ENCODE measurements at regions not wholly inside any gene's neighbourhood (a gene's known extent, or its start where the extent isn't known, plus 50 kb on each side); places are given as distances from the start of the nearest gene placed in this dataset.

GRCh38 chr12:84075991-84076390 is 836.6 kb downstream of the SLC6A15 start:
- Histone ChIP-seq H3K9me3 (ENCODE audit: control insufficient read depth in 4 of 4, low read length in 3 of 4) (no peaks in the 10 kb centered on the region), H3K4me3 (ENCODE audit: low read depth in 1 of 3, low read length in 3 of 3) (no peak overlapping the region), H3K36me3 (ENCODE audit: control insufficient read depth in 4 of 4, insufficient read depth in 3 of 4, low read depth in 1 of 4, low read length in 3 of 4) (no peaks in the 10 kb centered on the region), H3K4me1 (ENCODE audit: control insufficient read depth in 4 of 4, insufficient read depth in 4 of 4, low read length in 3 of 4) (no peaks in the 10 kb centered on the region), H3K27ac (ENCODE audit: low read depth in 1 of 2, low read length in 2 of 2) (no peak overlapping the region), H3K9ac (ENCODE audit: low read depth in 1 of 2, low read length in 2 of 2) (no peak overlapping the region), H3K27me3 (ENCODE audit: control insufficient read depth in 4 of 4, insufficient read depth in 4 of 4, low read length in 3 of 4) (no peaks in the 10 kb centered on the region)
- 90% methylated on average over 1 of the region's 1 CpG for WGBS
- no peak for DNase-seq (ENCODE audit: low spot score)
- no peak for TF ChIP-seq NR2F2 (IDR thresholded peaks at IDR 0.05)
- no peak for TF ChIP-seq SP1 (IDR thresholded peaks at IDR 0.05)
- no peak for TF ChIP-seq EGR1 (IDR thresholded peaks at IDR 0.05; ENCODE audit: low read depth in 2 of 2)
- TF ChIP-seq, protein P1, sequence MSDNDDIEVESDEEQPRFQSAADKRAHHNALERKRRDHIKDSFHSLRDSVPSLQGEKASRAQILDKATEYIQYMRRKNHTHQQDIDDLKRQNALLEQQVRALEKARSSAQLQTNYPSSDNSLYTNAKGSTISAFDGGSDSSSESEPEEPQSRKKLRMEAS (IDR thresholded peaks at IDR 0.05) = no peak
- TF ChIP-seq HNF4G (IDR thresholded peaks at IDR 0.05) = no peak
- TF ChIP-seq GABPA (IDR thresholded peaks at IDR 0.05 in 1 of 2, conservative IDR thresholded peaks at IDR 0.05 in 1 of 2) = no peak
- no peak for TF ChIP-seq FOXA2 (IDR thresholded peaks at IDR 0.05)
- TF ChIP-seq TAF1 (conservative IDR thresholded peaks at IDR 0.05) = no peak
- no peak for TF ChIP-seq HNF4A (conservative IDR thresholded peaks at IDR 0.05)
- no peak for TF ChIP-seq REST (IDR thresholded peaks at IDR 0.05)
- TF ChIP-seq RXRA (IDR thresholded peaks at IDR 0.05) = no peak
- no peak for TF ChIP-seq YY1 (IDR thresholded peaks at IDR 0.05)
- no peak for TF ChIP-seq RAD21 (IDR thresholded peaks at IDR 0.05)
- no peak for TF ChIP-seq JUND (IDR thresholded peaks at IDR 0.05)
- TF ChIP-seq FOXA1 (IDR thresholded peaks at IDR 0.05) = no peak
- TF ChIP-seq, protein P2, sequence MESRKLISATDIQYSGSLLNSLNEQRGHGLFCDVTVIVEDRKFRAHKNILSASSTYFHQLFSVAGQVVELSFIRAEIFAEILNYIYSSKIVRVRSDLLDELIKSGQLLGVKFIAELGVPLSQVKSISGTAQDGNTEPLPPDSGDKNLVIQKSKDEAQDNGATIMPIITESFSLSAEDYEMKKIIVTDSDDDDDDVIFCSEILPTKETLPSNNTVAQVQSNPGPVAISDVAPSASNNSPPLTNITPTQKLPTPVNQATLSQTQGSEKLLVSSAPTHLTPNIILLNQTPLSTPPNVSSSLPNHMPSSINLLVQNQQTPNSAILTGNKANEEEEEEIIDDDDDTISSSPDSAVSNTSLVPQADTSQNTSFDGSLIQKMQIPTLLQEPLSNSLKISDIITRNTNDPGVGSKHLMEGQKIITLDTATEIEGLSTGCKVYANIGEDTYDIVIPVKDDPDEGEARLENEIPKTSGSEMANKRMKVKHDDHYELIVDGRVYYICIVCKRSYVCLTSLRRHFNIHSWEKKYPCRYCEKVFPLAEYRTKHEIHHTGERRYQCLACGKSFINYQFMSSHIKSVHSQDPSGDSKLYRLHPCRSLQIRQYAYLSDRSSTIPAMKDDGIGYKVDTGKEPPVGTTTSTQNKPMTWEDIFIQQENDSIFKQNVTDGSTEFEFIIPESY (IDR thresholded peaks at IDR 0.05) = no peak
- no peak for TF ChIP-seq CTCF (IDR thresholded peaks at IDR 0.05; ENCODE audit: low read depth, low read length, missing input control)

DNA sequence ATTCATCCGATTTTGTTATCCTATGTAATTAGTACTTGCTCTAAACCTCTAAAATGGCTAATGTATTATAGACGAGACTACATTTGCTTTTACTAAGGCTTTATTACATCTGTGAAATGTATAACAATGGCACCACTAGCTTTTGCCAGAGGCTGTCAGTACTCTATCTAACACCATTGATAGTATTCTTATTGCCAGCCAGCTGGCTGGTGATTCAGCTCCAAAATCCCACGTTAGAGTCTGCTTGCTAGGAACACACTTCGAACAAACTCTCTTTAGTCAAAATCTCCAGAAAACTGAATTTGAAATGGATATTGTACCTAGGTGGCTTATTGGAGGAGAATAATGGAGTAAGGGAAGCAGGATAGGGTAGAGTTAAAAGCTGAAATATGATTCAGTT is 839.2 kb downstream of the SLC6A15 start:
- Histone ChIP-seq H3K27ac (ENCODE audit: low read depth in 1 of 2, low read length in 2 of 2) (no peak overlapping the region), H3K9ac (ENCODE audit: low read depth in 1 of 2, low read length in 2 of 2) (no peak overlapping the region), H3K4me3 (ENCODE audit: low read depth in 1 of 3, low read length in 3 of 3) (no peak overlapping the region), H3K4me1 (ENCODE audit: control insufficient read depth in 4 of 4, insufficient read depth in 4 of 4, low read length in 3 of 4) (no peaks in the 10 kb centered on the region), H3K36me3 (ENCODE audit: control insufficient read depth in 4 of 4, insufficient read depth in 3 of 4, low read depth in 1 of 4, low read length in 3 of 4) (no peaks in the 10 kb centered on the region), H3K27me3 (ENCODE audit: control insufficient read depth in 4 of 4, insufficient read depth in 4 of 4, low read length in 3 of 4) (no peaks in the 10 kb centered on the region), H3K9me3 (ENCODE audit: control insufficient read depth in 4 of 4, low read length in 3 of 4) (no peaks in the 10 kb centered on the region)
- TF ChIP-seq NR2F2 (IDR thresholded peaks at IDR 0.05) = no peak
- TF ChIP-seq GABPA (IDR thresholded peaks at IDR 0.05 in 1 of 2, conservative IDR thresholded peaks at IDR 0.05 in 1 of 2) = no peak
- no peak for TF ChIP-seq ATF3 (IDR thresholded peaks at IDR 0.05)
- no peak for TF ChIP-seq CTCF (IDR thresholded peaks at IDR 0.05; ENCODE audit: low read depth, low read length, missing input control)
- no peak for TF ChIP-seq EGR1 (IDR thresholded peaks at IDR 0.05; ENCODE audit: low read depth in 2 of 2)
- TF ChIP-seq FOXA2 (IDR thresholded peaks at IDR 0.05) = no peak
- no peak for TF ChIP-seq REST (IDR thresholded peaks at IDR 0.05)
- DNase-seq (ENCODE audit: low spot score) = no peak
- WGBS = 63% methylated on average over 4 of the region's 4 CpGs
